WTC11 (cell line): ENCODE measurements at regions not wholly inside any gene's neighbourhood (a gene's known extent, or its start where the extent isn't known, plus 50 kb on each side); places are given as distances from the start of the nearest gene placed in this dataset.

ENCODE experiments used
- ATAC-seq: fragments of 200-7000 bp; cut with Tn5 transposase; 2 replicates; pipeline ENCODE4 v1.10.0; 2021; ENCODE audit warnings: mild to moderate bottlenecking, moderate library complexity
- CTCF ChIA-PET: fragments of 300-600 bp; sonication (Branson Sonifier 250); formaldehyde crosslinking; loops from one replicate; lab custom pipeline; 2021; ENCODE audit warnings: antibody characterized with exemption; lab: Charles Lee
- POLR2A ChIA-PET: fragments of 350-600 bp; sonication (Branson Sonifier 250); formaldehyde crosslinking; loops from one replicate; lab custom pipeline; 2021; ENCODE audit warnings: antibody characterized with exemption; lab: Charles Lee
- DNase-seq: peaks from one replicate; pipeline ENCODE4 v3.0.0; 2021; ENCODE audit warnings: low spot score
- H3K27ac Mint-ChIP-seq: 2 replicates; pipeline ENCODE4 v1.8.0; 2021; ENCODE audit warnings: mixed read lengths
- H3K27me3 Mint-ChIP-seq: 2 replicates; pipeline ENCODE4 v1.8.0; 2021; ENCODE audit warnings: low read depth, mild to moderate bottlenecking, moderate library complexity, mixed read lengths
- H3K36me3 Mint-ChIP-seq: 2 replicates; pipeline ENCODE4 v1.8.0; 2021; ENCODE audit warnings: mixed read lengths
- H3K4me1 Mint-ChIP-seq: 2 replicates; pipeline ENCODE4 v1.8.0; 2022; ENCODE audit warnings: mixed read lengths
- H3K4me3 Mint-ChIP-seq: 2 replicates; pipeline ENCODE4 v1.8.0; 2021; ENCODE audit warnings: mild to moderate bottlenecking, moderate library complexity, mixed read lengths
- H3K9me3 Mint-ChIP-seq: 2 replicates; pipeline ENCODE4 v1.8.0; 2021; ENCODE audit warnings: mixed read lengths
- ARID4B ChIP-seq: sonication (generic); formaldehyde crosslinking; IDR thresholded peaks from 2 replicates; pipeline ENCODE4 v1.8.0; 2023; ENCODE audit warnings: missing genetic modification reagents, mild to moderate bottlenecking, borderline replicate concordance
- ATF2 ChIP-seq: sonication (generic); formaldehyde crosslinking; IDR thresholded peaks from 2 replicates; pipeline ENCODE4 v1.8.1; 2022; ENCODE audit warnings: low read depth, missing genetic modification reagents, borderline replicate concordance
- CTCF ChIP-seq: fragments of 200-600 bp; IDR thresholded peaks from 2 replicates; pipeline ENCODE4 v1.8.0; 2022; ENCODE audit warnings: antibody characterized with exemption
- E2F4 ChIP-seq: sonication (generic); formaldehyde crosslinking; IDR thresholded peaks from 2 replicates; pipeline ENCODE4 v1.8.1; 2022; ENCODE audit warnings: low read depth, mild to moderate bottlenecking, moderate library complexity, missing genetic modification reagents, borderline replicate concordance
- ERG ChIP-seq: fragments of 250-450 bp; sonication (Bioruptor Pico); IDR thresholded peaks from 2 replicates; pipeline ENCODE4 v1.8.0; 2021; ENCODE audit warnings: mild to moderate bottlenecking
- FOXK1 ChIP-seq: sonication (generic); formaldehyde crosslinking; IDR thresholded peaks from 2 replicates; pipeline ENCODE4 v1.8.0; 2022; ENCODE audit warnings: mild to moderate bottlenecking, moderate library complexity, missing genetic modification reagents
- GABPB1 ChIP-seq: sonication (generic); formaldehyde crosslinking; IDR thresholded peaks from 2 replicates; pipeline ENCODE4 v1.8.1; 2023; ENCODE audit warnings: mild to moderate bottlenecking, missing genetic modification reagents
- GRHL2 ChIP-seq: fragments of 250-450 bp; sonication (Bioruptor Pico); IDR thresholded peaks from 2 replicates; pipeline ENCODE4 v1.8.0; 2022; ENCODE audit warnings: mild to moderate bottlenecking, moderate library complexity; ENCODE audit not compliant: insufficient replicate concordance, severe bottlenecking
- GTF2I ChIP-seq: fragments of 250-450 bp; sonication (Bioruptor Pico); conservative IDR thresholded peaks from 2 replicates; pipeline ENCODE4 v1.4.0; 2021; ENCODE audit warnings: mild to moderate bottlenecking
- JUN ChIP-seq: sonication (generic); formaldehyde crosslinking; IDR thresholded peaks from 2 replicates; pipeline ENCODE4 v1.8.0; 2023; ENCODE audit warnings: mild to moderate bottlenecking, missing genetic modification reagents
- MXD4 ChIP-seq: fragments of 250-450 bp; sonication (Bioruptor Pico); IDR thresholded peaks from 2 replicates; pipeline ENCODE4 v1.8.0; 2021; ENCODE audit warnings: mild to moderate bottlenecking, moderate library complexity, borderline replicate concordance
- MYBL2 ChIP-seq: sonication (generic); formaldehyde crosslinking; IDR thresholded peaks from 2 replicates; pipeline ENCODE4 v1.8.1; 2023; ENCODE audit warnings: mild to moderate bottlenecking, moderate library complexity, missing genetic modification reagents
- NR1H2 ChIP-seq: sonication (generic); formaldehyde crosslinking; IDR thresholded peaks from 2 replicates; pipeline ENCODE4 v1.9.0; 2021; ENCODE audit warnings: mild to moderate bottlenecking, moderate library complexity, missing genetic modification reagents
- NR3C1 ChIP-seq: sonication (generic); formaldehyde crosslinking; conservative IDR thresholded peaks from 2 replicates; pipeline ENCODE4 v1.8.1; 2023; ENCODE audit warnings: low read depth, mild to moderate bottlenecking, missing genetic modification reagents
- PRRX2 ChIP-seq: fragments of 250-450 bp; sonication (Bioruptor Pico); IDR thresholded peaks from 2 replicates; pipeline ENCODE4 v1.8.0; 2021; ENCODE audit warnings: mild to moderate bottlenecking
- RELA ChIP-seq: sonication (generic); formaldehyde crosslinking; IDR thresholded peaks from 2 replicates; pipeline ENCODE4 v1.8.1; 2022; ENCODE audit warnings: missing genetic modification reagents, mild to moderate bottlenecking, borderline replicate concordance
- SMAD3 ChIP-seq: sonication (generic); formaldehyde crosslinking; IDR thresholded peaks from 2 replicates; pipeline ENCODE4 v1.8.0; 2022; ENCODE audit warnings: missing genetic modification reagents, mild to moderate bottlenecking, borderline replicate concordance
- SMAD4 ChIP-seq: sonication (generic); formaldehyde crosslinking; IDR thresholded peaks from 2 replicates; pipeline ENCODE4 v1.8.0; 2022; ENCODE audit warnings: mild to moderate bottlenecking, missing genetic modification reagents
- SOX15 ChIP-seq: fragments of 250-450 bp; sonication (Bioruptor Pico); IDR thresholded peaks from 2 replicates; pipeline ENCODE4 v1.9.0; 2021; ENCODE audit warnings: mild to moderate bottlenecking
- TCF7 ChIP-seq: sonication (generic); formaldehyde crosslinking; IDR thresholded peaks from 2 replicates; pipeline ENCODE4 v1.8.0; 2022; ENCODE audit warnings: mild to moderate bottlenecking, low read depth, missing genetic modification reagents, moderate library complexity
- ZBTB21 ChIP-seq: sonication (generic); formaldehyde crosslinking; IDR thresholded peaks from 2 replicates; pipeline ENCODE4 v1.8.1; 2023; ENCODE audit warnings: mild to moderate bottlenecking, missing genetic modification reagents, borderline replicate concordance
- ZNF317 ChIP-seq: sonication (generic); formaldehyde crosslinking; IDR thresholded peaks from 2 replicates; pipeline ENCODE4 v1.8.1; 2023; ENCODE audit warnings: low read depth, mild to moderate bottlenecking, moderate library complexity, missing genetic modification reagents, borderline replicate concordance

- TF ChIP-seq MXD4 (CRISPR knock-in tag), result no peak
- no peak for TF ChIP-seq ARID4B (CRISPR knock-in tag)
- no peak for TF ChIP-seq MYBL2
- TF ChIP-seq GRHL2 (CRISPR knock-in tag), result no peak
- no peak for TF ChIP-seq PRRX2 (CRISPR knock-in tag)
Observed at GRCh38 chr1:118504221-118504644, 319.2 kb upstream of the SPAG17 start (continued).

- H3K36me3 Mint-ChIP-seq, result no peaks in the 10 kb centered on the region
- ChIA-PET POLR2A (no interaction called here), CTCF (interaction anchor here (0.6 to 1.0 kb wide), 2 partner anchors 43 to 504 kb away, joined by 3 read pairs; no protein-coding TSS in a partner anchor)
- H3K4me1 Mint-ChIP-seq, result peaks cover 39% of the 10 kb centered on the region
- DNase-seq (no peak), ATAC-seq (no peak)
- no peaks in the 10 kb centered on the region; the same call in 1 of the 2 replicates for H3K27me3 Mint-ChIP-seq
- TF ChIP-seq SOX15, result no peak
- TF ChIP-seq NR1H2 (CRISPR knock-in tag), result no peak
- no peak for TF ChIP-seq TCF7 (CRISPR knock-in tag)
- TF ChIP-seq GABPB1 (CRISPR knock-in tag), result no peak
- TF ChIP-seq SMAD3, result no peak
- TF ChIP-seq ERG, result no peak
- TF ChIP-seq GTF2I (CRISPR knock-in tag), result no peak
- TF ChIP-seq JUN (CRISPR knock-in tag), result no peak
- TF ChIP-seq ZNF317 (CRISPR knock-in tag), result no peak
- TF ChIP-seq NR3C1 (CRISPR knock-in tag), result no peak
- TF ChIP-seq SMAD4, result no peak
- TF ChIP-seq FOXK1, result no peak
- no peak for TF ChIP-seq CTCF
- no peak for TF ChIP-seq ATF2
- no peak for TF ChIP-seq RELA (CRISPR knock-in tag)
- no peak for TF ChIP-seq ZBTB21
- TF ChIP-seq E2F4 (CRISPR knock-in tag), result no peak
- TF ChIP-seq ARID4B (CRISPR knock-in tag), result no peak
- H3K9me3 Mint-ChIP-seq, result no peaks in the 10 kb centered on the region
- H3K4me3 Mint-ChIP-seq, result no peak overlapping the region
- no peak overlapping the region for H3K27ac Mint-ChIP-seq
Observed at GRCh38 chr1:118503752-118504151, 318.7 kb upstream of the SPAG17 start.
